ENCODE measurements at regions not wholly inside any gene's neighbourhood (a gene's known extent, or its start where the extent isn't known, plus 50 kb on each side); places are given as distances from the start of the nearest gene placed in this dataset.

GRCh38 chr11:119488256-119488995 is 65.5 kb upstream of the THY1 start:
- no peak overlapping the region for H3K27ac ChIP-seq (ENCODE audit: low read depth, low read length)
- WGBS, result 87% methylated on average over 9 of the region's 9 CpGs

GRCh38 chr11:119486691-119487259 is 63.8 kb upstream of the THY1 start:
- H3K9me3 ChIP-seq (ENCODE audit: insufficient read depth, low read depth, low read length), result no peaks in the 10 kb centered on the region
- no peak overlapping the region for H3K9ac ChIP-seq (ENCODE audit: low read depth, low read length)
- H3K4me3 ChIP-seq (ENCODE audit: low read length), result no peak overlapping the region
- H3K36me3 ChIP-seq (ENCODE audit: insufficient read depth, low read length), result no peaks in the 10 kb centered on the region
- WGBS, result 67% methylated on average over 3 of the region's 3 CpGs
- no peaks in the 10 kb centered on the region for H3K4me1 ChIP-seq (ENCODE audit: insufficient read depth, low read length)
- no peak overlapping the region for H3K27ac ChIP-seq (ENCODE audit: low read depth, low read length)
- 0 out of 2 replicates have a peak, but pooled peaks cover 3% of the 10 kb centered on the region for H3K27me3 ChIP-seq (ENCODE audit: insufficient read depth, low read length)

More at GRCh38 chr11:119488256-119488995, 65.5 kb upstream of the THY1 start:
- H3K36me3 ChIP-seq (ENCODE audit: insufficient read depth, low read length), result no peaks in the 10 kb centered on the region
- no peaks in the 10 kb centered on the region for H3K4me1 ChIP-seq (ENCODE audit: insufficient read depth, low read length)
- no peaks in the 10 kb centered on the region for H3K9me3 ChIP-seq (ENCODE audit: insufficient read depth, low read depth, low read length)
- H3K27me3 ChIP-seq (ENCODE audit: insufficient read depth, low read length), result no peaks in the 10 kb centered on the region
- no peak overlapping the region for H3K4me3 ChIP-seq (ENCODE audit: low read length)
- no peak overlapping the region for H3K9ac ChIP-seq (ENCODE audit: low read depth, low read length)

- no peaks in the 10 kb centered on the region for H3K36me3 ChIP-seq (ENCODE audit: insufficient read depth, low read length)
- H3K9me3 ChIP-seq (ENCODE audit: insufficient read depth, low read depth, low read length), result no peaks in the 10 kb centered on the region
- H3K9ac ChIP-seq (ENCODE audit: low read depth, low read length), result no peak overlapping the region
- H3K27me3 ChIP-seq (ENCODE audit: insufficient read depth, low read length), result 0 out of 2 replicates have a peak, but pooled peaks cover 4% of the 10 kb centered on the region
- no peak overlapping the region for H3K27ac ChIP-seq (ENCODE audit: low read depth, low read length)
- WGBS, result 80% methylated on average over 5 of the region's 6 CpGs
- no peaks in the 10 kb centered on the region for H3K4me1 ChIP-seq (ENCODE audit: insufficient read depth, low read length)
- no peak overlapping the region for H3K4me3 ChIP-seq (ENCODE audit: low read length)
Observed at GRCh38 chr11:119486016-119486415, 63.0 kb upstream of the THY1 start.

- H3K4me3 ChIP-seq (ENCODE audit: low read length), result no peak overlapping the region
- 84% methylated on average over 21 of the region's 21 CpGs for WGBS
- no peak overlapping the region for H3K27ac ChIP-seq (ENCODE audit: low read depth, low read length)
- no peaks in the 10 kb centered on the region for H3K4me1 ChIP-seq (ENCODE audit: insufficient read depth, low read length)
- H3K9me3 ChIP-seq (ENCODE audit: insufficient read depth, low read depth, low read length), result no peaks in the 10 kb centered on the region
- H3K27me3 ChIP-seq (ENCODE audit: insufficient read depth, low read length), result 0 out of 2 replicates have a peak, but pooled peaks cover 4% of the 10 kb centered on the region
- no peaks in the 10 kb centered on the region for H3K36me3 ChIP-seq (ENCODE audit: insufficient read depth, low read length)
- H3K9ac ChIP-seq (ENCODE audit: low read depth, low read length), result no peak overlapping the region
Observed at GRCh38 chr11:119484741-119485605, 62.0 kb upstream of the THY1 start.

- no peaks in the 10 kb centered on the region for H3K4me1 ChIP-seq (ENCODE audit: insufficient read depth, low read length)
- 93% methylated on average over 9 of the region's 9 CpGs for WGBS
- H3K4me3 ChIP-seq (ENCODE audit: low read length), result no peak overlapping the region
Observed at GRCh38 chr11:119483881-119484371, 61.0 kb upstream of the THY1 start.

GRCh38 chr11:119483341-119483880 is 60.4 kb upstream of the THY1 start:
- no peaks in the 10 kb centered on the region for H3K36me3 ChIP-seq (ENCODE audit: insufficient read depth, low read length)
- no peaks in the 10 kb centered on the region for H3K4me1 ChIP-seq (ENCODE audit: insufficient read depth, low read length)
- 90% methylated on average over 11 of the region's 11 CpGs for WGBS
- no peak overlapping the region for H3K9ac ChIP-seq (ENCODE audit: low read depth, low read length)
- H3K27me3 ChIP-seq (ENCODE audit: insufficient read depth, low read length), result 0 out of 2 replicates have a peak, but pooled peaks cover 4% of the 10 kb centered on the region
- no peak overlapping the region for H3K4me3 ChIP-seq (ENCODE audit: low read length)
- no peaks in the 10 kb centered on the region for H3K9me3 ChIP-seq (ENCODE audit: insufficient read depth, low read depth, low read length)
- H3K27ac ChIP-seq (ENCODE audit: low read depth, low read length), result no peak overlapping the region

More at GRCh38 chr11:119483881-119484371, 61.0 kb upstream of the THY1 start:
- H3K27me3 ChIP-seq (ENCODE audit: insufficient read depth, low read length), result 0 out of 2 replicates have a peak, but pooled peaks cover 4% of the 10 kb centered on the region
- H3K27ac ChIP-seq (ENCODE audit: low read depth, low read length), result no peak overlapping the region
- no peaks in the 10 kb centered on the region for H3K36me3 ChIP-seq (ENCODE audit: insufficient read depth, low read length)
- no peak overlapping the region for H3K9ac ChIP-seq (ENCODE audit: low read depth, low read length)
- H3K9me3 ChIP-seq (ENCODE audit: insufficient read depth, low read depth, low read length), result no peaks in the 10 kb centered on the region

GRCh38 chr11:119482521-119483011 is 59.6 kb upstream of the THY1 start:
- WGBS, result 85% methylated on average over 9 of the region's 9 CpGs

GRCh38 chr11:119481667-119482400 is 58.9 kb upstream of the THY1 start:
- H3K27ac ChIP-seq (ENCODE audit: low read depth, low read length), result no peak overlapping the region
- no peaks in the 10 kb centered on the region for H3K36me3 ChIP-seq (ENCODE audit: insufficient read depth, low read length)
- peak overlapping the region; percentile 38; the same call in 1 of the 2 replicates for H3K4me3 ChIP-seq (ENCODE audit: low read length)
- H3K9me3 ChIP-seq (ENCODE audit: insufficient read depth, low read depth, low read length), result no peaks in the 10 kb centered on the region
- H3K27me3 ChIP-seq (ENCODE audit: insufficient read depth, low read length), result 0 out of 2 replicates have a peak, but pooled peaks cover 4% of the 10 kb centered on the region
- 62% methylated on average over 22 of the region's 22 CpGs for WGBS
- no peak overlapping the region for H3K9ac ChIP-seq (ENCODE audit: low read depth, low read length)
- no peaks in the 10 kb centered on the region for H3K4me1 ChIP-seq (ENCODE audit: insufficient read depth, low read length)

More at GRCh38 chr11:119482521-119483011, 59.6 kb upstream of the THY1 start:
- 0 out of 2 replicates have a peak, but pooled peaks cover 4% of the 10 kb centered on the region for H3K27me3 ChIP-seq (ENCODE audit: insufficient read depth, low read length)
- H3K9ac ChIP-seq (ENCODE audit: low read depth, low read length), result no peak overlapping the region
- no peaks in the 10 kb centered on the region for H3K4me1 ChIP-seq (ENCODE audit: insufficient read depth, low read length)
- no peak overlapping the region for H3K4me3 ChIP-seq (ENCODE audit: low read length)
- H3K27ac ChIP-seq (ENCODE audit: low read depth, low read length), result no peak overlapping the region
- no peaks in the 10 kb centered on the region for H3K9me3 ChIP-seq (ENCODE audit: insufficient read depth, low read depth, low read length)
- H3K36me3 ChIP-seq (ENCODE audit: insufficient read depth, low read length), result no peaks in the 10 kb centered on the region

GRCh38 chr11:119481021-119481666 is 58.2 kb upstream of the THY1 start:
- no peaks in the 10 kb centered on the region for H3K4me1 ChIP-seq (ENCODE audit: insufficient read depth, low read length)
- no peaks in the 10 kb centered on the region for H3K9me3 ChIP-seq (ENCODE audit: insufficient read depth, low read depth, low read length)
- H3K36me3 ChIP-seq (ENCODE audit: insufficient read depth, low read length), result no peaks in the 10 kb centered on the region
- H3K9ac ChIP-seq (ENCODE audit: low read depth, low read length), result no peak overlapping the region
- H3K27me3 ChIP-seq (ENCODE audit: insufficient read depth, low read length), result 0 out of 2 replicates have a peak, but pooled peaks cover 4% of the 10 kb centered on the region
- peak overlapping the region; percentile 38; the same call in 1 of the 2 replicates for H3K4me3 ChIP-seq (ENCODE audit: low read length)
- WGBS, result 29% methylated on average over 31 of the region's 31 CpGs
- no peak overlapping the region for H3K27ac ChIP-seq (ENCODE audit: low read depth, low read length)
